ENCODE measurements at regions not wholly inside any gene's neighbourhood (a gene's known extent, or its start where the extent isn't known, plus 50 kb on each side); places are given as distances from the start of the nearest gene placed in this dataset.
"Not testable (repeated sequence)": the region's sequence is repeated elsewhere in the genome, so short reads cannot be mapped to it uniquely, and the experiment has no call there.

- DNase-seq (ENCODE audit: low read depth in 1 of 2, low spot score in 1 of 2); in situ Hi-C loops (cut with HindIII; ENCODE audit: low pct_unique_long_range_greater_than_20kb, low sequenced_read_pairs): not testable (repeated sequence)
Observed at GRCh38 chr20:18876394-18876793, 62.8 kb downstream of the SCP2D1 start.

- DNase-seq (ENCODE audit: low read depth in 1 of 2, low spot score in 1 of 2): no peak
- TF ChIP-seq JUND (IDR thresholded peaks at IDR 0.05; ENCODE audit: low read depth): no peak
- in situ Hi-C loops (cut with HindIII; ENCODE audit: low pct_unique_long_range_greater_than_20kb, low sequenced_read_pairs): no loop called here
Observed at GRCh38 chr20:18879262-18879661, 65.7 kb downstream of the SCP2D1 start.

- no peak for TF ChIP-seq JUND (IDR thresholded peaks at IDR 0.05; ENCODE audit: low read depth)
- in situ Hi-C loops (cut with HindIII; ENCODE audit: low pct_unique_long_range_greater_than_20kb, low sequenced_read_pairs): no loop called here
- no peak for DNase-seq (ENCODE audit: low read depth in 1 of 2, low spot score in 1 of 2)
Observed at GRCh38 chr20:18886756-18887155, 73.2 kb downstream of the SCP2D1 start.

- in situ Hi-C loops (cut with HindIII; ENCODE audit: low pct_unique_long_range_greater_than_20kb, low sequenced_read_pairs): no loop called here
- TF ChIP-seq JUND (IDR thresholded peaks at IDR 0.05; ENCODE audit: low read depth): no peak
- DNase-seq (ENCODE audit: low read depth in 1 of 2, low spot score in 1 of 2): peak in 1 of 2 experiments; percentile 19
Observed at GRCh38 chr20:18901980-18902737, 88.6 kb downstream of the SCP2D1 start.

GRCh38 chr20:18904192-18904591, 90.6 kb downstream of the SCP2D1 start:
- no peak for TF ChIP-seq JUND (IDR thresholded peaks at IDR 0.05; ENCODE audit: low read depth)
- DNase-seq (ENCODE audit: low read depth in 1 of 2, low spot score in 1 of 2): no peak
- in situ Hi-C loops (cut with HindIII; ENCODE audit: low pct_unique_long_range_greater_than_20kb, low sequenced_read_pairs): no loop called here

GRCh38 chr20:18904624-18905023, 91.0 kb downstream of the SCP2D1 start:
- no peak for TF ChIP-seq JUND (IDR thresholded peaks at IDR 0.05; ENCODE audit: low read depth)
- DNase-seq (ENCODE audit: low read depth in 1 of 2, low spot score in 1 of 2): peak; percentile 19 to 62
- in situ Hi-C loops (cut with HindIII; ENCODE audit: low pct_unique_long_range_greater_than_20kb, low sequenced_read_pairs): no loop called here

GRCh38 chr20:18906046-18906445, 92.5 kb downstream of the SCP2D1 start:
- TF ChIP-seq JUND (IDR thresholded peaks at IDR 0.05; ENCODE audit: low read depth): no peak
- in situ Hi-C loops (cut with HindIII; ENCODE audit: low pct_unique_long_range_greater_than_20kb, low sequenced_read_pairs): no loop called here
- DNase-seq (ENCODE audit: low read depth in 1 of 2, low spot score in 1 of 2): no peak

GRCh38 chr20:18907353-18907752, 93.8 kb downstream of the SCP2D1 start:
- no peak for TF ChIP-seq JUND (IDR thresholded peaks at IDR 0.05; ENCODE audit: low read depth)
- in situ Hi-C loops (cut with HindIII; ENCODE audit: low pct_unique_long_range_greater_than_20kb, low sequenced_read_pairs): no loop called here

GRCh38 chr20:18908109-18908508, 94.5 kb downstream of the SCP2D1 start:
- DNase-seq (ENCODE audit: low read depth in 1 of 2, low spot score in 1 of 2): no peak
- in situ Hi-C loops (cut with HindIII; ENCODE audit: low pct_unique_long_range_greater_than_20kb, low sequenced_read_pairs): no loop called here
- no peak for TF ChIP-seq JUND (IDR thresholded peaks at IDR 0.05; ENCODE audit: low read depth)

More at GRCh38 chr20:18907353-18907752, 93.8 kb downstream of the SCP2D1 start:
- DNase-seq (ENCODE audit: low read depth in 1 of 2, low spot score in 1 of 2): no peak

- no peak for DNase-seq (ENCODE audit: low read depth in 1 of 2, low spot score in 1 of 2)
- no peak for TF ChIP-seq JUND (IDR thresholded peaks at IDR 0.05; ENCODE audit: low read depth)
- in situ Hi-C loops (cut with HindIII; ENCODE audit: low pct_unique_long_range_greater_than_20kb, low sequenced_read_pairs): no loop called here
Observed at GRCh38 chr20:18909254-18909653, 95.7 kb downstream of the SCP2D1 start.

GRCh38 chr20:18913701-18914100, 100.1 kb downstream of the SCP2D1 start:
- DNase-seq (ENCODE audit: low read depth in 1 of 2, low spot score in 1 of 2): no peak
- no peak for TF ChIP-seq JUND (IDR thresholded peaks at IDR 0.05; ENCODE audit: low read depth)
- in situ Hi-C loops (cut with HindIII; ENCODE audit: low pct_unique_long_range_greater_than_20kb, low sequenced_read_pairs): no loop called here

GRCh38 chr20:18914796-18915195, 101.2 kb downstream of the SCP2D1 start:
- in situ Hi-C loops (cut with HindIII; ENCODE audit: low pct_unique_long_range_greater_than_20kb, low sequenced_read_pairs): no loop called here
- TF ChIP-seq JUND (IDR thresholded peaks at IDR 0.05; ENCODE audit: low read depth): no peak
- DNase-seq (ENCODE audit: low read depth in 1 of 2, low spot score in 1 of 2): no peak

- DNase-seq (ENCODE audit: low read depth in 1 of 2, low spot score in 1 of 2): no peak
- in situ Hi-C loops (cut with HindIII; ENCODE audit: low pct_unique_long_range_greater_than_20kb, low sequenced_read_pairs): no loop called here
- TF ChIP-seq JUND (IDR thresholded peaks at IDR 0.05; ENCODE audit: low read depth): no peak
Observed at GRCh38 chr20:18916886-18917750, 103.5 kb downstream of the SCP2D1 start.
